Osteoblast (primary cell): ENCODE measurements at regions not wholly inside any gene's neighbourhood (a gene's known extent, or its start where the extent isn't known, plus 50 kb on each side); places are given as distances from the start of the nearest gene placed in this dataset.

Experiments
- DNase-seq: peaks from one replicate; pipeline ENCODE4 v3.0.0; 2011; ENCODE audit warnings: low spot score, mixed read lengths; ENCODE audit not compliant: insufficient read length; ENCODE audit errors: missing footprints
- H2AFZ ChIP-seq: 2 replicates; pipeline ENCODE4 v1.6.0; 2011; ENCODE audit warnings: mild to moderate bottlenecking, low read length
- H3K27ac ChIP-seq: 2 replicates; pipeline ENCODE4 v1.5.1; 2011; ENCODE audit warnings: mild to moderate bottlenecking, low read depth, low read length, moderate library complexity
- H3K27me3 ChIP-seq: 2 replicates; pipeline ENCODE4 v1.6.0; 2012; ENCODE audit warnings: mild to moderate bottlenecking, control low read depth, inconsistent platforms, low read length, moderate library complexity; ENCODE audit not compliant: insufficient read depth
- H3K36me3 ChIP-seq: 2 replicates; pipeline ENCODE4 v1.5.1; 2011; ENCODE audit warnings: mild to moderate bottlenecking, low read length, control low read depth, moderate library complexity; ENCODE audit not compliant: insufficient read depth
- H3K4me1 ChIP-seq: 2 replicates; pipeline ENCODE4 v1.5.1; 2011; ENCODE audit warnings: mild to moderate bottlenecking, low read length, control low read depth, moderate library complexity; ENCODE audit not compliant: insufficient read depth
- H3K4me2 ChIP-seq: 2 replicates; pipeline ENCODE4 v1.6.0; 2011; ENCODE audit warnings: mild to moderate bottlenecking, low read length; ENCODE audit not compliant: insufficient read depth
- H3K4me3 ChIP-seq: fragments of 200-600 bp; sonication (generic); 3 replicates; pipeline ENCODE4 v1.5.1; 2012; ENCODE audit warnings: mild to moderate bottlenecking, low read length, inconsistent platforms; ENCODE audit not compliant: insufficient read depth
- H3K79me2 ChIP-seq: 2 replicates; pipeline ENCODE4 v1.6.0; 2012; ENCODE audit warnings: mild to moderate bottlenecking, low read length, control low read depth, inconsistent platforms; ENCODE audit not compliant: insufficient read depth
- H3K9me3 ChIP-seq: 2 replicates; pipeline ENCODE4 v1.5.1; 2011; ENCODE audit warnings: low read depth, low read length, control low read depth
- H4K20me1 ChIP-seq: 2 replicates; pipeline ENCODE4 v1.6.0; 2012; ENCODE audit warnings: mild to moderate bottlenecking, low read length, control low read depth; ENCODE audit not compliant: insufficient read depth
- CTCF ChIP-seq: IDR thresholded peaks from 2 replicates; pipeline ENCODE4 v1.5.1; 2011; ENCODE audit warnings: mild to moderate bottlenecking, low read depth, low read length, moderate library complexity; ENCODE audit errors: extremely low read depth

GRCh38 chr7:115522174-115522573 is 508.4 kb downstream of the TFEC start:
- H2AFZ ChIP-seq: no peak overlapping the region
- no peaks in the 10 kb centered on the region for H3K4me1 ChIP-seq
- no peaks in the 10 kb centered on the region for H3K27me3 ChIP-seq
- H3K4me3 ChIP-seq: no peak overlapping the region
- H3K4me2 ChIP-seq: no peak overlapping the region
- no peaks in the 10 kb centered on the region for H4K20me1 ChIP-seq
- no peaks in the 10 kb centered on the region for H3K79me2 ChIP-seq
- H3K36me3 ChIP-seq: no peaks in the 10 kb centered on the region
- H3K27ac ChIP-seq: no peak overlapping the region
- no peak for TF ChIP-seq CTCF
- peaks cover 3% of the 10 kb centered on the region for H3K9me3 ChIP-seq
- no peak for DNase-seq

- H3K27ac ChIP-seq: no peak overlapping the region
- H3K4me2 ChIP-seq: no peak overlapping the region
- H2AFZ ChIP-seq: no peak overlapping the region
- no peaks in the 10 kb centered on the region for H3K27me3 ChIP-seq
- no peaks in the 10 kb centered on the region for H3K4me1 ChIP-seq
- no peaks in the 10 kb centered on the region for H3K9me3 ChIP-seq
- no peaks in the 10 kb centered on the region for H4K20me1 ChIP-seq
- DNase-seq: no peak
- no peaks in the 10 kb centered on the region for H3K36me3 ChIP-seq
- no peaks in the 10 kb centered on the region for H3K79me2 ChIP-seq
- no peak overlapping the region for H3K4me3 ChIP-seq
- TF ChIP-seq CTCF: no peak
These were observed 514.2 kb downstream of the TFEC start for GRCh38 chr7:115516341-115516740.

GRCh38 chr7:115511330-115511729 is 519.2 kb downstream of the TFEC start:
- Histone ChIP-seq H3K4me3 (no peak overlapping the region), H3K27me3 (no peaks in the 10 kb centered on the region), H3K4me2 (no peak overlapping the region), H4K20me1 (no peaks in the 10 kb centered on the region), H3K36me3 (no peaks in the 10 kb centered on the region), H3K9me3 (no peaks in the 10 kb centered on the region), H3K79me2 (no peaks in the 10 kb centered on the region), H3K4me1 (no peaks in the 10 kb centered on the region), H2AFZ (no peak overlapping the region), H3K27ac (no peak overlapping the region)
- DNase-seq: no peak
- TF ChIP-seq CTCF: no peak

GRCh38 chr7:115505136-115505535 is 525.4 kb downstream of the TFEC start:
- Histone ChIP-seq H3K9me3 (no peaks in the 10 kb centered on the region), H3K27ac (no peak overlapping the region), H3K4me3 (no peak overlapping the region), H3K4me2 (no peak overlapping the region), H3K27me3 (no peaks in the 10 kb centered on the region), H4K20me1 (no peaks in the 10 kb centered on the region), H3K36me3 (no peaks in the 10 kb centered on the region), H3K79me2 (no peaks in the 10 kb centered on the region), H2AFZ (no peak overlapping the region), H3K4me1 (no peaks in the 10 kb centered on the region)
- DNase-seq: no peak
- TF ChIP-seq CTCF: no peak
